ENCODE measurements at regions not wholly inside any gene's neighbourhood (a gene's known extent, or its start where the extent isn't known, plus 50 kb on each side); places are given as distances from the start of the nearest gene placed in this dataset.

- TF ChIP-seq, protein P1, sequence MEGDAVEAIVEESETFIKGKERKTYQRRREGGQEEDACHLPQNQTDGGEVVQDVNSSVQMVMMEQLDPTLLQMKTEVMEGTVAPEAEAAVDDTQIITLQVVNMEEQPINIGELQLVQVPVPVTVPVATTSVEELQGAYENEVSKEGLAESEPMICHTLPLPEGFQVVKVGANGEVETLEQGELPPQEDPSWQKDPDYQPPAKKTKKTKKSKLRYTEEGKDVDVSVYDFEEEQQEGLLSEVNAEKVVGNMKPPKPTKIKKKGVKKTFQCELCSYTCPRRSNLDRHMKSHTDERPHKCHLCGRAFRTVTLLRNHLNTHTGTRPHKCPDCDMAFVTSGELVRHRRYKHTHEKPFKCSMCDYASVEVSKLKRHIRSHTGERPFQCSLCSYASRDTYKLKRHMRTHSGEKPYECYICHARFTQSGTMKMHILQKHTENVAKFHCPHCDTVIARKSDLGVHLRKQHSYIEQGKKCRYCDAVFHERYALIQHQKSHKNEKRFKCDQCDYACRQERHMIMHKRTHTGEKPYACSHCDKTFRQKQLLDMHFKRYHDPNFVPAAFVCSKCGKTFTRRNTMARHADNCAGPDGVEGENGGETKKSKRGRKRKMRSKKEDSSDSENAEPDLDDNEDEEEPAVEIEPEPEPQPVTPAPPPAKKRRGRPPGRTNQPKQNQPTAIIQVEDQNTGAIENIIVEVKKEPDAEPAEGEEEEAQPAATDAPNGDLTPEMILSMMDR (IDR thresholded peaks at IDR 0.05; ENCODE audit: low read depth, low read length, missing input control), result no peak
- TF ChIP-seq HNF4G (IDR thresholded peaks at IDR 0.05) (peak; percentile 92), GABPA (IDR thresholded peaks at IDR 0.05 in 1 of 2, conservative IDR thresholded peaks at IDR 0.05 in 1 of 2) (no peak), NR2F2 (IDR thresholded peaks at IDR 0.05) (no peak), YY1 (IDR thresholded peaks at IDR 0.05) (peak; percentile 54), RXRA (IDR thresholded peaks at IDR 0.05) (peak; percentile 69 to 85), HNF4A (conservative IDR thresholded peaks at IDR 0.05) (peak; percentile 96 to 98), RAD21 (IDR thresholded peaks at IDR 0.05) (peak; percentile 32 to 60), EGR1 (IDR thresholded peaks at IDR 0.05; ENCODE audit: low read depth in 2 of 2) (no peak), FOXA1 (IDR thresholded peaks at IDR 0.05) (peak; percentile 57), FOXA2 (IDR thresholded peaks at IDR 0.05) (peak; percentile 49), MAX (IDR thresholded peaks at IDR 0.05) (peak; percentile 42), TAF1 (conservative IDR thresholded peaks at IDR 0.05) (no peak), JUND (IDR thresholded peaks at IDR 0.05) (peak; percentile 71 to 75), SP1 (IDR thresholded peaks at IDR 0.05) (peak; percentile 97)
- TF ChIP-seq, protein P2, sequence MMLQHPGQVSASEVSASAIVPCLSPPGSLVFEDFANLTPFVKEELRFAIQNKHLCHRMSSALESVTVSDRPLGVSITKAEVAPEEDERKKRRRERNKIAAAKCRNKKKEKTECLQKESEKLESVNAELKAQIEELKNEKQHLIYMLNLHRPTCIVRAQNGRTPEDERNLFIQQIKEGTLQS (IDR thresholded peaks at IDR 0.05), result peak; percentile 55
- TF ChIP-seq, protein P3, sequence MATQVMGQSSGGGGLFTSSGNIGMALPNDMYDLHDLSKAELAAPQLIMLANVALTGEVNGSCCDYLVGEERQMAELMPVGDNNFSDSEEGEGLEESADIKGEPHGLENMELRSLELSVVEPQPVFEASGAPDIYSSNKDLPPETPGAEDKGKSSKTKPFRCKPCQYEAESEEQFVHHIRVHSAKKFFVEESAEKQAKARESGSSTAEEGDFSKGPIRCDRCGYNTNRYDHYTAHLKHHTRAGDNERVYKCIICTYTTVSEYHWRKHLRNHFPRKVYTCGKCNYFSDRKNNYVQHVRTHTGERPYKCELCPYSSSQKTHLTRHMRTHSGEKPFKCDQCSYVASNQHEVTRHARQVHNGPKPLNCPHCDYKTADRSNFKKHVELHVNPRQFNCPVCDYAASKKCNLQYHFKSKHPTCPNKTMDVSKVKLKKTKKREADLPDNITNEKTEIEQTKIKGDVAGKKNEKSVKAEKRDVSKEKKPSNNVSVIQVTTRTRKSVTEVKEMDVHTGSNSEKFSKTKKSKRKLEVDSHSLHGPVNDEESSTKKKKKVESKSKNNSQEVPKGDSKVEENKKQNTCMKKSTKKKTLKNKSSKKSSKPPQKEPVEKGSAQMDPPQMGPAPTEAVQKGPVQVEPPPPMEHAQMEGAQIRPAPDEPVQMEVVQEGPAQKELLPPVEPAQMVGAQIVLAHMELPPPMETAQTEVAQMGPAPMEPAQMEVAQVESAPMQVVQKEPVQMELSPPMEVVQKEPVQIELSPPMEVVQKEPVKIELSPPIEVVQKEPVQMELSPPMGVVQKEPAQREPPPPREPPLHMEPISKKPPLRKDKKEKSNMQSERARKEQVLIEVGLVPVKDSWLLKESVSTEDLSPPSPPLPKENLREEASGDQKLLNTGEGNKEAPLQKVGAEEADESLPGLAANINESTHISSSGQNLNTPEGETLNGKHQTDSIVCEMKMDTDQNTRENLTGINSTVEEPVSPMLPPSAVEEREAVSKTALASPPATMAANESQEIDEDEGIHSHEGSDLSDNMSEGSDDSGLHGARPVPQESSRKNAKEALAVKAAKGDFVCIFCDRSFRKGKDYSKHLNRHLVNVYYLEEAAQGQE (IDR thresholded peaks at IDR 0.05), result peak; percentile 49
- TF ChIP-seq, protein P4, sequence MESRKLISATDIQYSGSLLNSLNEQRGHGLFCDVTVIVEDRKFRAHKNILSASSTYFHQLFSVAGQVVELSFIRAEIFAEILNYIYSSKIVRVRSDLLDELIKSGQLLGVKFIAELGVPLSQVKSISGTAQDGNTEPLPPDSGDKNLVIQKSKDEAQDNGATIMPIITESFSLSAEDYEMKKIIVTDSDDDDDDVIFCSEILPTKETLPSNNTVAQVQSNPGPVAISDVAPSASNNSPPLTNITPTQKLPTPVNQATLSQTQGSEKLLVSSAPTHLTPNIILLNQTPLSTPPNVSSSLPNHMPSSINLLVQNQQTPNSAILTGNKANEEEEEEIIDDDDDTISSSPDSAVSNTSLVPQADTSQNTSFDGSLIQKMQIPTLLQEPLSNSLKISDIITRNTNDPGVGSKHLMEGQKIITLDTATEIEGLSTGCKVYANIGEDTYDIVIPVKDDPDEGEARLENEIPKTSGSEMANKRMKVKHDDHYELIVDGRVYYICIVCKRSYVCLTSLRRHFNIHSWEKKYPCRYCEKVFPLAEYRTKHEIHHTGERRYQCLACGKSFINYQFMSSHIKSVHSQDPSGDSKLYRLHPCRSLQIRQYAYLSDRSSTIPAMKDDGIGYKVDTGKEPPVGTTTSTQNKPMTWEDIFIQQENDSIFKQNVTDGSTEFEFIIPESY (IDR thresholded peaks at IDR 0.05), result peak; percentile 63
- H3K4me1 ChIP-seq (ENCODE audit: control insufficient read depth in 4 of 4, insufficient read depth in 4 of 4, low read length in 3 of 4), result peaks cover 7 to 56% (median 20%) of the 10 kb centered on the region in 4 donors
- H3K9me3 ChIP-seq (ENCODE audit: control insufficient read depth in 4 of 4, low read length in 3 of 4), result no peaks in the 10 kb centered on the region
- peak overlapping the region in 1 of 2 donors; percentile 84 for H3K9ac ChIP-seq (ENCODE audit: low read depth in 1 of 2, low read length in 2 of 2)
- 53% methylated on average over 4 of the region's 4 CpGs for WGBS
- DNase-seq (ENCODE audit: low spot score), result no peak
- H3K27me3 ChIP-seq (ENCODE audit: control insufficient read depth in 4 of 4, insufficient read depth in 4 of 4, low read length in 3 of 4), result no peaks in the 10 kb centered on the region
- no peaks in the 10 kb centered on the region for H3K36me3 ChIP-seq (ENCODE audit: control insufficient read depth in 4 of 4, insufficient read depth in 3 of 4, low read depth in 1 of 4, low read length in 3 of 4)
- no peak overlapping the region for H3K4me3 ChIP-seq (ENCODE audit: low read depth in 1 of 3, low read length in 3 of 3)
- peak overlapping the region; percentile 91 to 98 for H3K27ac ChIP-seq (ENCODE audit: low read depth in 1 of 2, low read length in 2 of 2)
These were observed 234.3 kb upstream of the IGFBP3 start for GRCh38 chr7:46155367-46155766.

Data from liver (tissue), 8 donors.